IMR-90 (cell line): ENCODE measurements at regions not wholly inside any gene's neighbourhood (a gene's known extent, or its start where the extent isn't known, plus 50 kb on each side); places are given as distances from the start of the nearest gene placed in this dataset.

Experiments
- ATAC-seq: fragments of 200-7000 bp; cut with Tn5 transposase; 2 replicates; pipeline ENCODE4 v1.9.1; 2020; ENCODE audit warnings: low read depth, mild to moderate bottlenecking, moderate library complexity
- BruUV-seq: library from RNA; stranded (reverse); fragments of 400-500 nt; replicated peaks from 2 replicates; lab custom pipeline; 2021; lab: Mats Ljungman, UMichigan
- CTCF ChIA-PET: fragments of 300-600 bp; formaldehyde crosslinking; extraction: SDS; loops from one replicate; lab custom pipeline; 2021; ENCODE audit warnings: antibody characterized with exemption; lab: Yijun Ruan, JAX
- POLR2A ChIA-PET: fragments of 300-600 bp; sonication (Branson Sonifier 250); formaldehyde crosslinking; loops from one replicate; lab custom pipeline; 2022; ENCODE audit warnings: antibody characterized with exemption; ENCODE audit not compliant: unreplicated experiment; lab: Charles Lee
- DNase-seq: peaks from one replicate; pipeline ENCODE4 v3.0.0; 2013
- H2AFZ ChIP-seq: replicated peaks from 2 replicates; pipeline ENCODE3; 2013; ENCODE audit warnings: low read length, mild to moderate bottlenecking; ENCODE audit not compliant: poor library complexity
- H2AK5ac ChIP-seq: 2 replicates; pipeline ENCODE4 v1.6.1; 2013; ENCODE audit warnings: low read depth, low read length, inconsistent platforms
- H2AK9ac ChIP-seq: replicated peaks from 2 replicates; pipeline ENCODE3; 2013; ENCODE audit warnings: mild to moderate bottlenecking, low read depth, low read length, moderate library complexity; ENCODE audit not compliant: poor library complexity
- H2BK120ac ChIP-seq: 2 replicates; pipeline ENCODE4 v1.6.1; 2013; ENCODE audit warnings: low read depth, low read length, inconsistent platforms
- H2BK15ac ChIP-seq: 3 replicates; pipeline ENCODE4 v1.6.1; 2013; ENCODE audit warnings: low read depth, low read length, inconsistent platforms
- H2BK20ac ChIP-seq: 2 replicates; pipeline ENCODE4 v1.6.1; 2013; ENCODE audit warnings: low read depth, mild to moderate bottlenecking, inconsistent platforms, low read length, moderate library complexity
- H2BK5ac ChIP-seq: 2 replicates; pipeline ENCODE4 v1.6.1; 2013; ENCODE audit warnings: mild to moderate bottlenecking, low read depth, low read length, inconsistent platforms; ENCODE audit not compliant: poor library complexity, severe bottlenecking
- H3K14ac ChIP-seq: replicated peaks from 2 replicates; pipeline ENCODE4 v1.6.1; 2013; ENCODE audit warnings: low read depth, low read length, inconsistent platforms
- H3K18ac ChIP-seq: 2 replicates; pipeline ENCODE4 v1.6.1; 2013; ENCODE audit warnings: low read depth, low read length, control low read depth
- H3K23ac ChIP-seq: 2 replicates; pipeline ENCODE4 v1.6.1; 2013; ENCODE audit warnings: low read depth, low read length, inconsistent platforms
- H3K27ac ChIP-seq: 2 replicates; pipeline ENCODE4 v1.5.1; 2013; ENCODE audit warnings: mild to moderate bottlenecking, control low read depth, low read length; ENCODE audit not compliant: insufficient read depth
- H3K27me3 ChIP-seq: 2 replicates; pipeline ENCODE4 v1.6.1; 2013; ENCODE audit warnings: low read length; ENCODE audit not compliant: control insufficient read depth, insufficient read depth
- H3K36me3 ChIP-seq: 2 replicates; pipeline ENCODE4 v1.6.1; 2013; ENCODE audit warnings: low read length, mixed read lengths; ENCODE audit not compliant: control insufficient read depth, insufficient read depth
- H3K4ac ChIP-seq: 2 replicates; pipeline ENCODE4 v1.6.1; 2013; ENCODE audit warnings: low read depth, low read length, inconsistent platforms
- H3K4me1 ChIP-seq: 2 replicates; pipeline ENCODE4 v1.6.1; 2013; ENCODE audit warnings: low read length, mixed read lengths; ENCODE audit not compliant: control insufficient read depth, insufficient read depth
- H3K4me2 ChIP-seq: 2 replicates; pipeline ENCODE4 v1.6.1; 2013; ENCODE audit warnings: low read depth, mild to moderate bottlenecking, control low read depth, low read length, moderate library complexity
- H3K4me3 ChIP-seq: 2 replicates; pipeline ENCODE4 v1.5.1; 2013; ENCODE audit warnings: low read depth, mild to moderate bottlenecking, control low read depth, low read length, moderate library complexity; ENCODE audit not compliant: insufficient read depth
- H3K56ac ChIP-seq: 2 replicates; pipeline ENCODE4 v1.6.1; 2013; ENCODE audit warnings: low read length, inconsistent platforms; ENCODE audit not compliant: insufficient read depth; ENCODE audit errors: extremely low read depth
- H3K79me1 ChIP-seq, 2 experiments: 2 replicates each; pipeline ENCODE4 v1.6.1; 2013; ENCODE audit warnings: low read length in 2 of 2, inconsistent platforms in 1 of 2, low read depth in 1 of 2
- H3K9ac ChIP-seq: 2 replicates; pipeline ENCODE4 v1.6.1; 2013; ENCODE audit warnings: low read depth, low read length, control low read depth
- H3K9me1 ChIP-seq: 2 replicates; pipeline ENCODE4 v1.6.1; 2013; ENCODE audit warnings: low read length, inconsistent platforms; ENCODE audit not compliant: insufficient read depth
- H3K9me3 ChIP-seq: 2 replicates; pipeline ENCODE4 v1.6.1; 2013; ENCODE audit warnings: low read length; ENCODE audit not compliant: control insufficient read depth, insufficient read depth
- H4K20me1 ChIP-seq: 2 replicates; pipeline ENCODE4 v1.6.1; 2013; ENCODE audit warnings: low read length, inconsistent platforms; ENCODE audit not compliant: insufficient read depth
- H4K5ac ChIP-seq: 2 replicates; pipeline ENCODE4 v1.6.1; 2013; ENCODE audit warnings: mild to moderate bottlenecking, low read depth, low read length, control low read depth
- H4K8ac ChIP-seq, 2 experiments: 2 replicates each; pipeline ENCODE4 v1.6.1; 2013; ENCODE audit warnings: low read depth in 2 of 2, low read length in 2 of 2, control low read depth in 1 of 2, inconsistent platforms in 1 of 2
- H4K91ac ChIP-seq: 2 replicates; pipeline ENCODE4 v1.6.1; 2013; ENCODE audit warnings: low read depth, low read length, inconsistent platforms; ENCODE audit not compliant: insufficient read depth
- CEBPB ChIP-seq: IDR thresholded peaks from 2 replicates; pipeline ENCODE4 v1.6.1; 2012; ENCODE audit warnings: low read depth, low read length, improper control_type of control experiment
- CHD1 ChIP-seq: IDR thresholded peaks from 2 replicates; pipeline ENCODE4 v1.6.1; 2012; ENCODE audit warnings: low read depth, low read length, improper control_type of control experiment
- FOS ChIP-seq: fragments of 150-350 bp; IDR thresholded peaks from 2 replicates; pipeline ENCODE4 v1.6.1; 2016; ENCODE audit warnings: low read depth, low read length
- MAFK ChIP-seq: IDR thresholded peaks from 2 replicates; pipeline ENCODE4 v1.6.1; 2012; ENCODE audit warnings: low read depth, low read length, improper control_type of control experiment
- MAZ ChIP-seq: IDR thresholded peaks from 2 replicates; pipeline ENCODE4 v1.6.1; 2012; ENCODE audit warnings: low read depth, mild to moderate bottlenecking, low read length, improper control_type of control experiment, moderate library complexity, borderline replicate concordance
- RAD21 ChIP-seq: IDR thresholded peaks from 2 replicates; pipeline ENCODE4 v1.6.1; 2012; ENCODE audit warnings: low read length, improper control_type of control experiment
- RCOR1 ChIP-seq: IDR thresholded peaks from 2 replicates; pipeline ENCODE4 v1.6.1; 2012; ENCODE audit warnings: mild to moderate bottlenecking, low read length, improper control_type of control experiment; ENCODE audit not compliant: insufficient replicate concordance
- RFX5 ChIP-seq: IDR thresholded peaks from 2 replicates; pipeline ENCODE4 v1.8.0; 2012; ENCODE audit warnings: low read depth, mild to moderate bottlenecking, low read length, moderate library complexity
- WGBS, 2 experiments: methylation state at CpG; one replicate each; pipeline versions ENCODE4 v1.1.5 to v1.1.7; 2013; ENCODE audit warnings: missing lambda C conversion rate in 2 of 2; ENCODE audit not compliant: insufficient read length in 1 of 2; ENCODE audit errors: extremely low coverage in 2 of 2; 5-methylcytosine and 5-hydroxymethylcytosine counted together
- dilution Hi-C: fragments of 300-500 bp; cut with HindIII; formaldehyde crosslinking; loops from one replicate; pipeline ENCODE4 v1.14.3; 2018; ENCODE audit warnings: low sequenced_read_pairs; ENCODE audit not compliant: unreplicated experiment
- in situ Hi-C: fragments of 300-500 bp; cut with MboI; formaldehyde crosslinking; loops from 3 replicates; pipeline ENCODE4 v1.14.3; 2019; ENCODE audit warnings: low sequenced_read_pairs, inconsistent platforms, mixed read lengths
- intact Hi-C: fragments of 100-400 bp; cut with micrococcal nuclease; formaldehyde crosslinking; loops from 2 replicates; pipeline ENCODE4 v1.10.0; 2022
- TF ChIP-seq, protein P1 (sequence below): fragments of 150-350 bp; IDR thresholded peaks from 2 replicates; pipeline ENCODE4 v1.6.1; 2017; ENCODE audit warnings: mild to moderate bottlenecking, antibody characterized with exemption, low read length, low read depth
- TF ChIP-seq, protein P2 (sequence below): conservative IDR thresholded peaks from 2 replicates; pipeline ENCODE4 v1.5.1; 2012; ENCODE audit warnings: mild to moderate bottlenecking, low read depth, low read length, improper control_type of control experiment

DNA sequence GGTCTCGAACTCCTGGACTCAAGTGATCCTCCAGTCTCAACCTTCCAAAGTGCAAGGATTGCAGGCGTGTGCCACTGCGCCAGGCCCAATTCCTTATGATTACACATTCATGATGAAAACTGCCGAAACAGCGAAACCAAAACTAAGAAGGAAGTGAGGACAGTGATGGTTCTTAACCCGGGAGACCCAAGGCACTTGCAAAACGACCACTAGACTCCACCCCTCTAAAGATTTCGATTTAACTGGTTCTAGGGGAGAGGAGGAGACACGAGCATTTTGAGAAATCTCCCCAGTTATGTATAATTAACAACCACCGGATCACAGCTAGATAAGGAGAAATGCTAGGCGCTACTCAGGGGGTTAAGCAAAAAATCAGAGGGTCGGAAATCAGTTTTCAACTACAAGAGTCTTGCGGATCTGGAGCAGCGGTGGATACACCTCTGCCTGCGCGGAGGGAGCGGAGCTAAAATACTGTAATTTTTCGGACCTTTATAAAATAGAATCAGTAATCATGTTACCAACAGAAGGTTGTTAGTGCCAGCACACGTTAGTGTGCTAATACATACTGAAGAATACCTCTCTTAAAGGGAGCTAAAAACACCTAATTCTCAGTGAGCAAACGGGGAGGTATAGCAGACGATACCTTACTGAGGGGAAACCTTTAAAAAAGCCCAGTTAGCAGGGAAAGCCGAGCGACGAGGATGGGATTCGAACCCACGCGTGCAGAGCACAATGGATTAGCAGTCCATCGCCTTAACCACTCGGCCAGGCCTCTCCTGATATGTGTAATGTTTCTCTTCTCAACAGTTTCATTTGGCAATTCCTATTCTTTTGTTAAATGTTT is 60.0 kb upstream of the BTN3A2 start:
- H3K79me1 ChIP-seq = no peaks in the 10 kb centered on the region
- H4K8ac ChIP-seq = peak overlapping the region in 1 of 2 experiments; percentile 65; a peak in 1 of 4 replicates
- no peaks in the 10 kb centered on the region for H3K27me3 ChIP-seq
- 0 out of 2 replicates have a peak overlapping the region, but pooled peaks have one; percentile 55 for H3K14ac ChIP-seq
- CTCF ChIA-PET = no interaction called here
- no CpG with 5 or more reads among the region's 29 CpGs for WGBS, 2 experiments
- POLR2A ChIA-PET = no interaction called here
- peak overlapping the region; percentile 4; the same call in 1 of the 2 replicates for H3K27ac ChIP-seq
- H2BK5ac ChIP-seq = peak overlapping the region; percentile 21
- no peaks in the 10 kb centered on the region for H3K36me3 ChIP-seq
- H3K4me2 ChIP-seq = peak overlapping the region; percentile 63
- peak overlapping the region; percentile 20; the same call in 1 of the 2 replicates for H3K23ac ChIP-seq
- no peak overlapping the region for H4K5ac ChIP-seq
- dilution Hi-C loops = no loop called here
- H3K4me3 ChIP-seq = peak overlapping the region; percentile 44
- peak overlapping the region; percentile 24; the same call in 1 of the 2 replicates for H2BK120ac ChIP-seq
- H2AK5ac ChIP-seq = no peak overlapping the region
- no peak overlapping the region for H2BK15ac ChIP-seq
- in situ Hi-C loops = loop anchor here (25.0 kb wide), 1 partner anchor 1507 kb away; a partner anchor contains a TSS
- peak overlapping the region; percentile 8 for H3K4ac ChIP-seq
- ATAC-seq = peak; percentile 85
- TF ChIP-seq MAFK = peak; percentile 56
- TF ChIP-seq RAD21 = no peak
- TF ChIP-seq FOS = peak; percentile 80
- TF ChIP-seq MAZ = no peak
- TF ChIP-seq, protein P1, sequence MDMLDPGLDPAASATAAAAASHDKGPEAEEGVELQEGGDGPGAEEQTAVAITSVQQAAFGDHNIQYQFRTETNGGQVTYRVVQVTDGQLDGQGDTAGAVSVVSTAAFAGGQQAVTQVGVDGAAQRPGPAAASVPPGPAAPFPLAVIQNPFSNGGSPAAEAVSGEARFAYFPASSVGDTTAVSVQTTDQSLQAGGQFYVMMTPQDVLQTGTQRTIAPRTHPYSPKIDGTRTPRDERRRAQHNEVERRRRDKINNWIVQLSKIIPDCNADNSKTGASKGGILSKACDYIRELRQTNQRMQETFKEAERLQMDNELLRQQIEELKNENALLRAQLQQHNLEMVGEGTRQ = peak; percentile 65; the same call in 1 of the 2 replicates
- no peak for TF ChIP-seq CHD1
- no peak for TF ChIP-seq RCOR1
- no peak for TF ChIP-seq RFX5
- TF ChIP-seq, protein P2, sequence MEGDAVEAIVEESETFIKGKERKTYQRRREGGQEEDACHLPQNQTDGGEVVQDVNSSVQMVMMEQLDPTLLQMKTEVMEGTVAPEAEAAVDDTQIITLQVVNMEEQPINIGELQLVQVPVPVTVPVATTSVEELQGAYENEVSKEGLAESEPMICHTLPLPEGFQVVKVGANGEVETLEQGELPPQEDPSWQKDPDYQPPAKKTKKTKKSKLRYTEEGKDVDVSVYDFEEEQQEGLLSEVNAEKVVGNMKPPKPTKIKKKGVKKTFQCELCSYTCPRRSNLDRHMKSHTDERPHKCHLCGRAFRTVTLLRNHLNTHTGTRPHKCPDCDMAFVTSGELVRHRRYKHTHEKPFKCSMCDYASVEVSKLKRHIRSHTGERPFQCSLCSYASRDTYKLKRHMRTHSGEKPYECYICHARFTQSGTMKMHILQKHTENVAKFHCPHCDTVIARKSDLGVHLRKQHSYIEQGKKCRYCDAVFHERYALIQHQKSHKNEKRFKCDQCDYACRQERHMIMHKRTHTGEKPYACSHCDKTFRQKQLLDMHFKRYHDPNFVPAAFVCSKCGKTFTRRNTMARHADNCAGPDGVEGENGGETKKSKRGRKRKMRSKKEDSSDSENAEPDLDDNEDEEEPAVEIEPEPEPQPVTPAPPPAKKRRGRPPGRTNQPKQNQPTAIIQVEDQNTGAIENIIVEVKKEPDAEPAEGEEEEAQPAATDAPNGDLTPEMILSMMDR = no peak
- peak; percentile 40; the same call in 1 of the 2 replicates for TF ChIP-seq CEBPB
- no peak overlapping the region for H2BK20ac ChIP-seq
- H3K56ac ChIP-seq = no peak overlapping the region; the same call in 1 of the 2 replicates
- no peak overlapping the region for H3K18ac ChIP-seq
- no peaks in the 10 kb centered on the region; the same call in 1 of the 2 replicates for H4K20me1 ChIP-seq
- peak overlapping the region; percentile 37 for H3K9ac ChIP-seq
- BruUV-seq = no TSS peak
- peaks cover under 1% of the 10 kb centered on the region; the same call in 1 of the 2 replicates for H3K4me1 ChIP-seq
- H3K9me1 ChIP-seq = no peaks in the 10 kb centered on the region; the same call in 1 of the 2 replicates
- no peaks in the 10 kb centered on the region for H3K9me3 ChIP-seq
- intact Hi-C loops = no loop called here
- peak; percentile 87 for DNase-seq
- no peak overlapping the region for H4K91ac ChIP-seq
- peak overlapping the region; percentile 21 for H2AK9ac ChIP-seq
- peak overlapping the region; percentile 79 for H2AFZ ChIP-seq
